ENCODE measurements at regions not wholly inside any gene's neighbourhood (a gene's known extent, or its start where the extent isn't known, plus 50 kb on each side); places are given as distances from the start of the nearest gene placed in this dataset.

GRCh38 chr12:58580095-58580494, 340.2 kb downstream of the LRIG3 start:
- TF ChIP-seq CTCF (IDR thresholded peaks at IDR 0.05), result no peak
- no peak for TF ChIP-seq NFIC (IDR thresholded peaks at IDR 0.05; ENCODE audit: borderline replicate concordance)
- no peak for TF ChIP-seq POLR2AphosphoS5 (IDR thresholded peaks at IDR 0.05; ENCODE audit: low read depth, low read length)
- no peak for TF ChIP-seq RAD21 (IDR thresholded peaks at IDR 0.05; ENCODE audit: low read length)
- TF ChIP-seq IRF3 (IDR thresholded peaks at IDR 0.05; ENCODE audit: low read depth, low read length), result no peak
- no peak for TF ChIP-seq EP300 (IDR thresholded peaks at IDR 0.05; ENCODE audit: borderline replicate concordance in 1 of 2, low read depth in 1 of 2, low read length in 1 of 2)
- no peak for TF ChIP-seq TAF1 (IDR thresholded peaks at IDR 0.05; ENCODE audit: borderline replicate concordance, low read depth, low read length)
- no peak for TF ChIP-seq FOXJ3 (CRISPR knock-in tag; IDR thresholded peaks at IDR 0.05)
- TF ChIP-seq YY1 (IDR thresholded peaks at IDR 0.05; ENCODE audit: low read depth), result no peak
- TF ChIP-seq MAX (IDR thresholded peaks at IDR 0.05; ENCODE audit: low read depth), result no peak
- no peak for TF ChIP-seq JUND (IDR thresholded peaks at IDR 0.05)
- TF ChIP-seq RFX5 (IDR thresholded peaks at IDR 0.05; ENCODE audit: low read length), result no peak
